Fibroblast of lung (primary cell): ENCODE measurements at regions not wholly inside any gene's neighbourhood (a gene's known extent, or its start where the extent isn't known, plus 50 kb on each side); places are given as distances from the start of the nearest gene placed in this dataset.

Experiments used
- CTCF ChIP-seq, 2 donors: IDR thresholded peaks in 1 of 2; conservative IDR thresholded peaks in 1 of 2; 1 replicate in 1 of 2; 2 replicates in 1 of 2; pipeline ENCODE4 v1.5.1; 2011 to 2012; ENCODE audit warnings: low read length in 2 of 2, control low read depth in 1 of 2, inconsistent platforms in 1 of 2, low read depth in 1 of 2, mild to moderate bottlenecking in 1 of 2
- EZH2 ChIP-seq: IDR thresholded peaks from 2 replicates; pipeline ENCODE4 v1.5.1; 2012; ENCODE audit warnings: low read length, control low read depth, mild to moderate bottlenecking; ENCODE audit errors: missing control alignments

GRCh38 chr10:128867819-128868218, 599.2 kb upstream of the MGMT start:
- TF ChIP-seq CTCF (conservative IDR thresholded peaks at IDR 0.05 in 1 of 2, IDR thresholded peaks at IDR 0.05 in 1 of 2; ENCODE audit: low read depth in 1 of 2, low read length in 2 of 2) (no peak), EZH2 (no peak)
